ENCODE measurements at regions not wholly inside any gene's neighbourhood (a gene's known extent, or its start where the extent isn't known, plus 50 kb on each side); places are given as distances from the start of the nearest gene placed in this dataset.

- no peak for TF ChIP-seq CTCF (IDR thresholded peaks at IDR 0.05; ENCODE audit: low read length, missing control alignments)
- DNase-seq (ENCODE audit: low read depth), result peak; percentile 50
- H3K4me3 ChIP-seq (replicated peaks; ENCODE audit: low read depth, low read length), result no peak overlapping the region
Measured at GRCh38 chr2:9693196-9693491, 62.3 kb upstream of the YWHAQ start.

DNA sequence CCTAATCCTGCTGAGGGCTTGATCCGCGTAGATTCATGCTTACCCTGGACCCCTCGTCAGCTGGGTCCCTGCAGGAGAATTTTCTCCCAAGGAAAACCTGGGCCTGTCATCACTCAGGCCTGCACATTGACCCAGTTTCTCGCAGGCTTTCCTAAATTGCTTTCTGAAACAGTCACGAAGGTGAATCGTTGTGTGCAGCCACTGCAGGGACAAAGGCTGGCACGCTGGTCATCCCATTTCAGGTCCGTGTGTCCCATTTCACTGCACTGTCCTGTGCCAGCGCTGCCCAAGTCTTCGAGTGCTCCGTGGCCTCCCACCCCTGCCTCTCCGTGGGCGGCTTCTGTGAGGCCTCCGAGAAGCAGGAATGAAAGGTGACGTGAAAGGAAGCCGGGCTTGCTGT, 62.8 kb upstream of the YWHAQ start:
- H3K4me3 ChIP-seq (replicated peaks; ENCODE audit: low read depth, low read length), result no peak overlapping the region
- TF ChIP-seq CTCF (IDR thresholded peaks at IDR 0.05; ENCODE audit: low read length, missing control alignments), result no peak
- DNase-seq (ENCODE audit: low read depth), result no peak

GRCh38 chr2:9694661-9695234, 64.0 kb upstream of the YWHAQ start:
- TF ChIP-seq CTCF (IDR thresholded peaks at IDR 0.05; ENCODE audit: low read length, missing control alignments), result no peak
- no peak overlapping the region for H3K4me3 ChIP-seq (replicated peaks; ENCODE audit: low read depth, low read length)
- no peak for DNase-seq (ENCODE audit: low read depth)

- no peak overlapping the region for H3K4me3 ChIP-seq (replicated peaks; ENCODE audit: low read depth, low read length)
- no peak for TF ChIP-seq CTCF (IDR thresholded peaks at IDR 0.05; ENCODE audit: low read length, missing control alignments)
- DNase-seq (ENCODE audit: low read depth), result no peak
Measured at GRCh38 chr2:9695941-9696340, 65.1 kb upstream of the YWHAQ start.

DNA sequence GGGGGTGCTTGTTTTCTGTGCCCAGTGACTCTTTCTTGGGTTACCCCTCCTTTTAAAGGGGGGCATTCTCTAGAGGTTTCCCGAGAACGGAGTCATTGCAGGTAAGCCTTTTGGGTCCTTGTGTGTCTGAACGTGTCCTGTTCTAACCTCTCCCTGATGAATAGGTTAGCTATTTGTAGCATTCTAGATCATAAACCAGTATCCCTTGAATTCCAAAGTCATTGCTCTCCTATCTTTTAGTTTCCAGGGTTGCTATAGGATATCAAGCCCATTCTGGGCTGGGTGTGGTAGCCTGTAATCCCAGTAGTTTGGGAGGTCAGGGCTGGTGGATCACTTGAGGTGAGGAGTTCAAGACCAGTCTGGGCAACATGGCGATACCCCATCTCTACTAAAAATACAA, 65.9 kb upstream of the YWHAQ start:
- DNase-seq (ENCODE audit: low read depth), result no peak
- TF ChIP-seq CTCF (IDR thresholded peaks at IDR 0.05; ENCODE audit: low read length, missing control alignments), result no peak
- H3K4me3 ChIP-seq (replicated peaks; ENCODE audit: low read depth, low read length), result no peak overlapping the region

DNA sequence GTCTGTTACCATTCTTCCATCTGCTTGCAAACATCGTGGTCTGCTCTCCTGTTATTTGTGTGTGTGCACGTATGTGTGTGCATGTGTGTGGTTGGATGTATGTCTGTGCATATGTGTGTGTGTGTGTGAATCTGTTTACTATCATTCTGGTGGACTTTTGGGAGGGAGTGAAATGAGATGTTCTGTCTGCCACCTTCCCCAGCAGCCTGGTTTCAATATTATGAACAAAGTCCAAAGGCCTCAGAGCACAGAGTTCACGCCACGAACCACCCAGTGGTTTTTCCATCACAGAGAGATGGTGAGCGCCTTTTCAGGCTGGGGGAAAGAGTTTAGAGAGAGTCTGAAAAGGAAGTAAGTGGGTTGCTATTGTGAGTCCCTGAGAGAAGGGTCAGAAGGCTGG, 67.1 kb upstream of the YWHAQ start:
- no peak for DNase-seq (ENCODE audit: low read depth)
- no peak for TF ChIP-seq CTCF (IDR thresholded peaks at IDR 0.05; ENCODE audit: low read length, missing control alignments)
- H3K4me3 ChIP-seq (replicated peaks; ENCODE audit: low read depth, low read length), result no peak overlapping the region

Measured in fibroblast of pulmonary artery (primary cell).